Myocyte (in vitro differentiated cells): ENCODE measurements at regions not wholly inside any gene's neighbourhood (a gene's known extent, or its start where the extent isn't known, plus 50 kb on each side); places are given as distances from the start of the nearest gene placed in this dataset.
"Not testable (repeated sequence)": the region's sequence is repeated elsewhere in the genome, so short reads cannot be mapped to it uniquely, and the experiment has no call there.

Experiments used
- DNase-seq: peaks from one replicate; pipeline ENCODE4 v3.0.0-alpha.2; 2012; ENCODE audit warnings: low read depth

DNA sequence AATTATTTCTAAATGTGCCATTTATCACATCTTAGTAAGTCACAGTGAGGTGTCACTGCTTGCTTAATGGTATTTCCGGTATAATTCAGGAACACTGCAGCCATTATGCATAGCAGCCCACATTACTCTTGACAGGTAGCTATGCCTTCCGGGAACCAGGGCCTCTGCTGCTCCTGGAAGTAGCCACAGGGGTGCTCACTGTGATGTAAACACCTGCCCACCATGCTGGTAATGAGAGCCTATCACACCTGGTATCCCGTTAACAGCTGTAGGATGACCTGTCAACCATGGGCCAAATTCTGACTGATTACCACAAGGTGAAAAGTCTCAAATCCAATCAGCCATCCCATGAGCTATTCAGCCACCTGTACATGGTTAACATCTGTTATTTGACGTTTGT lies 647.0 kb upstream of the NXPH2 start:
- no peak for DNase-seq

DNA sequence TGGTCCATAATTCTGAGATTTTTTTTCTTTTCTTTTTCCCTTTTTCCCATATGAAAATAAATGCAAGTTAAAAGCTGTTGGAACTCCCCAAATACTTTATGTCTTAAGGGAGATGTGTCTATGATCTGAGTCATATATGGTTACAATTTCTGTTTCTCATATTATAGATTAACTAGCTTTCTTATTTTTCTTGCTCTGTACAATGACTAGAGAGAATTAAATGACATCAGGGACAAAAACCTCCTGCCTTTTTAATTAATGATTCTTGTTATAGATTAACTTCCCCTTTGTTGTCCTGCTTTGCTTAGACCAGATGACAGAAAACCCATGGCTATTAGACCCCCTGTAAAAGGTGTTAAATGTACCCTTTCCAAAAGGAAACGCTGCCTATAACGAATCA lies 643.9 kb upstream of the NXPH2 start:
- DNase-seq = no peak

DNA sequence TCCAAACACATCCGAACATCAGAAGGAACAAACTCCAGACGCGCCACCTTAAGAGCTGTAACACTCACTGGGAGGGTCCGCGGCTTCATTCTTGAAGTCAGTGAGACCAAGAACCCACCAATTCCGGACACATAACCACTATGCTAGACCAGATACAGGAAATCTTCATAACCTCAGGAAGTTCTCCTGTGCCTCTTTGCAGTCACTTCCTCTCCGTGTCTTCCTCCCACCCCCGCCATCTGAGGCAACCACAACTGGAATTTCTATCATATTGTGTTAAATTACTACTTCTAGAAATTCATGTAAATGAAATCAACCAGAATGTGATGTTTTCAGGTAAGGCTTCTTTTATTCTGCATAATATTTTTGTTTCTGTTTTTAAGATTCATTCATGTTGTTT lies 631.0 kb upstream of the NXPH2 start:
- DNase-seq = no peak

DNA sequence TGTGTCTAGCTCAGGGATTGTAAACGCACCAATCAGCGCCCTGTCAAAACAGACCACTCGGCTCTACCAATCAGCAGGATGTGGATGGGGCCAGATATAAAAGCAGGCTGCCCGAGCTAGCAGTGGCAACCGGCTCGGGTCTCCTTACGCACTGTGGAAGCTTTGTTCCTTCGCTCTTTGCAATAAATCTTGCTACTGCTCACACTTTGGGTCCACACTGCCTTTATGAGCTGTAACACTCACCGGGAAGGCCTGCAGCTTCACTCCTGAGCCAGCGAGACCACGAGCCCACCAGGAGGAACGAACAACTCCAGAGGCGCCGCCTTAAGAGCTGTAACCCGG lies 630.6 kb upstream of the NXPH2 start:
- DNase-seq = not testable (repeated sequence)

DNA sequence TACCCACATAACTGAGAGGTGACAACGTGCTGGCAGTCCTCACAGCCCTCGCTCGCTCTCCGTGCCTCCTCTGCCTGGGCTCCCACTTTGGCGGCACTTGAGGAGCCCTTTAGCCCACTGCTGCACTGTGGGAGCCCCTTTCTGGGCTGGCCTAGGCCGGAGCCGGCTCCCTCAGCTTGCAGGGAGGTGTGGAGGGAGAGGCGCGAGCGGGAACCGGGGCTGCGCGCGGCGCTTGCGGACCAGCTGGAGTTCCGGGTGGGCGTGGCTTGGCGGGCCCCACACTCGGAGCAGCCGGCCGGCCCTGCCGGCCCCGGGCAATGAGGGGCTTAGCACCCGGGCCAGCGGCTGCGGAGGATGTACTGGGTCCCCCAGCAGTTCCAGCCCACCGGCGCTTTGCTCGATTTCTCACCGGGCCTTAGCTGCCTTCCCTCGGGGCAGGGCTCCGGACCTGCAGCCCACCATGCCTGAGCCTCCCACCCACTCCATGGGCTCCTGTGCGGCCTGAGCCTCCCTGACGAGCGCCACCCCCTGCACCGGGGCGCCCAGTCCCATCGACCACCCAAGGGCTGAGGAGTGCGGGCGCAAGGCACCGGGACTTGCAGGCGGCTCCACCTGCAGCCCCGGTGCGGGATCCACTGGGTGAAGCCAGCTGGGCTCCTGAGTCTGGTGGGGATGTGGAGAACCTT lies 630.1 kb upstream of the NXPH2 start:
- not testable (repeated sequence) for DNase-seq

DNA sequence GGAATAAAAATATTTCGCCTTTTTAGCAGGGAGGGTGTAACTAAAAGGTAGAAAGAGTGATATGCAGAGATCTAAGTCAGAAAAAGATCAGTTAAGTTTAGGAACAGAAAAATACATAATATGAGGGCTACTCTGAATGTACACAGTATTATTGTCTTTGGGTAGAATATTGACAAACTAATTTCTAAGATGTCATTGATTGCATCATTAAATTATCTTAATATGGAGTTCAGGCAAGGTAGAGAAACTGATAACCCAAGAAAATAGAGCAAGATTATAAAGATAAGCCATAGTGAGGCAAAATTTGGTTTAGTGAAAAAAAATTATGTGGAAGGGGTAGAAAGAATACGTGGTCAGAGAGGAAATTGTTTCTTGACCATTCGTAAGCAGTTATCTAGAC lies 629.0 kb upstream of the NXPH2 start:
- no peak for DNase-seq

DNA sequence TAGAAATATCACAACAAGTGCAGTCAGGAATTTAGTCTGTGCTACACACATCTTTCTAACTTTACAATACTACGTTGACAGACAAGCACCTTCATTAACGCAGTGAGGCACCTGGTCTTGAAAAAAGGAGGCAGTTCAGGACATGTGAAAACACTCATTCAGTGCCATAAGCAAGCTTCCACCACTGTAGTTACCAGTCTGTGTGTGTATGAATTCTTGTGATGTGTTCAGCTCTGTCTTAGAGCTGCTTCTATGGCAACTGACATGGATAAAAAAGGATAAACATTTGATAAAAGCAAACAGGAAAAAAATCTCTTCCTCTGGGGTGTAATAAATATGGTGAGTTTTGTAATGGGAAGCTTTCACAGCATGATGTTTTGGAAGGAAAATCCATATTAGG lies 623.8 kb upstream of the NXPH2 start:
- no peak for DNase-seq

DNA sequence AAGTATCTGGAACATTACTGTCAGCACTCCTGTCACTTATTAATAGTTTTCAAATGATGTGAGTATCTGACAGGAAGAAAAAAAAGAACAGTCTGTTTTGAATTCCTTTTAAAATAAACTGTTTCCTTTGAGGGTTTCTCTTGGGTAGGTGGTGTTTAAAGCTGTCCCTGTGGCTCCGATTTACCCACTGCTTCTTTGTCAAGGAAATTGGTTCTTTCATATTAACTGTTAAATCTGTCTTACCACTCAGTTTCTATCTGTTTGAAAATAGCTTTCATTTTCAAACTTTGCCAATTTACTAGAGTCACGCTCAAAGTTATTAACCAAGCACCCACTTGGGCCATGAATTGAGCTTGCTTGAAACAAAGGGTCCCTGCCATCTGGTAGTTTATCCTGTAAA lies 614.6 kb upstream of the NXPH2 start:
- DNase-seq = no peak

DNA sequence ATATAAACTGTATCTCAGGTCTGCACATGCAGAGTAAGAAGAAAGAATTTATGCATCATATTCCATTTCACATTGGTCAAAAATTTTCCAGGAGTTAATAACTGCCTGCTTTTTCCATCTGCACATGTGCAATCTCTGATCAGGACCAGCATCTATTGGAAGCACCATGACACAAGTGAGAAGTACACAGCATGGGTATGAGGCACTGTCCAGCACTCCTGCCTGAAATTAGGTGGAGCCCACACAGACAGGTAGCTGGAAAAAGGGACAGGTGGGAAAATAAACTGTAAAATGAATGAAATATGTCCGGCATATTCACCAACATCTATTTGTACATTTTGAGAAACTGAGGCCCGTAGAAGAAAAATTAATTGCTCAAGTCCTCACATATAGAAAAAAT lies 609.2 kb upstream of the NXPH2 start:
- DNase-seq = no peak

DNA sequence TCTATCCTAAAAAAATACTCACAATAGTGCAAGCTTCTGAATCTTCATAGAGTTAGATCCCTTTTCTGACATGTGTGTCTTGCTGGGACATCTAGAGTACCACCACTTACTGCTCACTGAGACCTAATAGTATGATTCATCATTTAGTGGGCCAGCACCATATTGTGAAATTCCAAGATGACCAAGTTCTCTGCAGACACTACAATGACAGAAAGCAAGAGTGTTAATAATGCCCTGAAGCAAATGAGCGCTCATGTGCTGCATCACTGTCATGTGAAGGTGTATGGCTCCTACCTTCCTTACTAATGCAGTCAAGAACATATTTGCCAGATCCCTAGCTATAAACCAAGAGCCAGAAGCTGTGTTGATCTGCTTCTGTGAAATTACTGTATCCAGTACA lies 606.2 kb upstream of the NXPH2 start:
- no peak for DNase-seq

DNA sequence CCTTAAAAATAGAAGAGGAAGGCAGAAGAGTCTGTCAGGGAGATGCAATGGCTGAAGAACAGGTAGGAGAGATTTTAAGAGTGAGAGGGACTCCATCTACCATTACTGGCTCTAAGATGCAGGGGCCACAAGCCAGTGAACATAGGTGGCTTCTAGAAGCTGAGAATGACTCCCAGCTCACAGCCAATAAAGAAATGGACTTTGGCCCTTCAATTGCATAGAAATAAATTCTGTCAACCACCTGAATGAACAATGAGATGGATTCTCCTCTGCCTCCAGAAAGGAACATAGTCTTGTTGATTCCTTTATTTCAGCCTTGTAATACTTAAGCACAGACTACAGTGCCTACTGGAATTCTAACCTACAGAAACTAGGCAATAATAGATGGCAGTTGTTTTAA lies 603.3 kb upstream of the NXPH2 start:
- DNase-seq = no peak

DNA sequence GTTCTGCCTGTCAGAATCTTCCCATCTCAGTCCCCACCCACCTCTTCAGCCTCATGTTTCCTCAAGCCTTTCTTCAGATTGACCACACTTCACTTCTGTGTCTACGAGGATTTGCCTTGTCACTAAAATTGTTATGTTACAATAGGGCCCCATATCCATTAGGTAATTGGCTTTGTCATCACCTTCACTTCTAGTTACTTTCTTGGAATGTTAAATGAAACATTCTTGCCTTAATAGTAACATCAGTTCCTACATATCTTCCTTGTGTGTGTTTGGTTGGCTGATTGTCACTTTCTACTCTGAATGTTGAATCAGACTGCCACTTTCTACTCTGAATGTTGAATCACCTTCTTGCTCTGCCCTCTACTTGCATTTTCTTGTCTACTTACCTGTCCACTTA lies 599.9 kb upstream of the NXPH2 start:
- DNase-seq = no peak

DNA sequence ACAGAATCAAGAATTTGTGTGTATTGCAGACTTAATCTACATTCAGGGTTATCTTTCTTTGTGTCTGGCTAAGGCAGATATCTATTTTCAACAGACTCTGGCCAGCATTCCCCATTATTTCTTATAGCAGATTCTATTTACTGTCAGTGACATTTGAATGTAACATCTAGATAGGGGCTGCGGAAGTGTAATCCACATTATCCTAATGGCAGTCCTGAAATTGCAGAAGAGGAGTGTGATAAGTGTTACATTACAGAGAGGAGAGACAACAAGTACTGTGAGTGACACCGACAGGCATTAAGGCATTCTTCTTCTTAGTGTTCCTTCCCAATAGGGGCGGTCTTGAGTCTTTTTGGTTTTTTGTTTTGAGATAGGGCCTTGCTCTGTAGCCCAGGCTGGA lies 598.2 kb upstream of the NXPH2 start:
- DNase-seq = no peak

DNA sequence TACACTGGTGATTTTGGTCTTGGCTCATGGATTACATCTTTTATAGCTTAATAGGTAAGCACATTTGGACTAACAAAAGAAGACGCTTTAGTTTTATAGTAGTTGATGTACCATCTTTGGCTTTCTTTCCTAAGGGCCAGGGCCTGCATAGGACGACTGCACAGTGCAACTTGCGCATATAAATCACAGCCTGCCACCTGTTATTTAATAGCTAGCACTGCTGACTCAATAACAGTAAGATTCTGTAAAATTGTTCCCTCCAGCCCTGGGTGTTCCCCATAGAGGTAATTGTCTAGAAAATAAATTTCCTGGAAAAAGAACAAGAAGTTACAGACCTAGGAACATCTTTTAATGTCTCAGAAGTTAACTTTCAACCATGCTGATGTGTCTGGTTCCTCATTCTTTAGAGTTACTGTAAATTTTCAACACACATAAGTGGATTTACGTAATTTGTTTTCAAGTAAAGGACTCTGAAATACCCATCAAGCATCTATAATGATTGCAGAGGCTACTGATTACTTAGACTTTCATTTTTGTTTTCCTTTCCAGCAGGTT lies 594.2 kb upstream of the NXPH2 start:
- no peak for DNase-seq

DNA sequence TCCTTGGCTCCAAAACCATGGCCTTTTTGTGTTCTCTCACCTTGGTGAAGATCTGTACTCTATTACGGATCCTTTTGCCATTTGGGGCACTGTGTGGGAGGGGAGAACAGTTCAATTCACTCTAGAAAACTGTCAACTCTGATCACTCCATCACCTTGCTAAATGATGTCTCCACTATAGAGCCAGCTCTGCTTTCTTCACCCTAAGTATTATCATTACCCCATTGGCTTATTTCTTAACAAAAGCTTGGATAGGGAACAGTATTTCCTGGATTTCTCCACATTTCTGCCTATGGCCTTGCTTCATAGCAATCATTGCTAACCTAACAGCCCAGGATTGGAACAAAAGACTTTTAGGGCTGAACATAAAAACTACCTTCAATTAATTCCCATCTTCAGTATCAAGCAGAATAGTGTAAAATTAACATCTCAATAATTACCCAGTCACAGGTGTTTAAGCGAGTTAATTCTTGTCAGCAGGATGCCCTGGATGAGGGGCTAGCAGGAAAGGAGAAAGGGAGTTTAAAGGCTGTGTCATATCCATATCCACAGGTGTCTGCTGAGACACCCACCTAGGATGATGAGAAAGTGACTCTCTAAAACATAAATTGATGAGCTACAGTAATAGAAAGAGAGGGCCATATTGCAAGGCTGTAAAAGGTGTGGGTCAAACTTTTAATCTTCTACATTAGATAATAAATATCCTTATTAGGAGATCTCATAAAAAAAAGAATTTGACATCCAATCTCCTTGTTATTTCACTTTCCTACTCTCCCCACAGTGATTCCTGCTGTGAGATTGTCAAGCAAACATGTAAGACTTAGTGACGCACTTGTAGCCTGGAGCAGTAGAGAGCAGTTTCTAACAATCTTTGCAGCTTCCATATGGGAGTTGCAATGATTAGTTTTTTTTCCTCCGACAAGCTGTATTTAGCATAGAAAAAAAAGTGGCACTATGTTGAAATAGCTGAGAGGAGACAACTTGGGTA lies 589.5 kb upstream of the NXPH2 start:
- DNase-seq = no peak

DNA sequence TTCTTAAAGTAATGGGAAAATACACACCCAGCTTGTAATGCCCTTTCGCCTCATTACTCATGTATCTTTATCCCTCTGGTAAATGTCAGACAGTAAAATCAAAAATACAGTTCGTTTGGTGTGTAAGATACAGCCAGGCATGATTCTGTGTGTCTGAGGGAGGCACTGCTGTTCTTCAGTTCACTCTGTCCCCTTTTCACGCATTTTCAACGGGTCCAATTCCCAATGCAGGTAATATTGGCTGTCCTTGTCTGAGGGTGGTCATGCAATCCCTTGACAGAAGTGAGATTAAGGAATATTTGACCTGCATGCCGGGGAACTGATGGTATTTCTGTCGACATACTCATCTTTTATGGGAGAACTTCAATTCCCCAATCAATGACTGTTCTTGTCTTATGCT lies 587.2 kb upstream of the NXPH2 start:
- DNase-seq = no peak

DNA sequence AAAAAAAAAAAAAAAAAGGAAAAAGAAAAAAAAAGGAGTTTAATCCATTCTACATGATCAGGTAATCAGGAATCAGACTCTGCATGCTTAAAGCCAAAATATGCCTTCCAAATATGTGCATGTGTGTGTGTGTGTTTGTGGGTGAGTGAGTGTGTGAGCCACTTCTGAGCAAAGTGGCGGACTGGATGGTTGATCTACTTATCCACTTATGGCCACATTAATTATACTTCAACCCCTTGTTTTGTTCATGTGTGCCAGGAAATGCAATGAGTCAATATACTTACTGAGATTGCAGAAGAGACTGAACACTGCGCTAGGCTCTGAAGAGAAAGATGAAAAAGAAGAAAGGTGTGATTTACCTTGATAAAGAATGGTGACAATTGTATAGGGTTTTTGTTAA lies 586.5 kb upstream of the NXPH2 start:
- DNase-seq = no peak

DNA sequence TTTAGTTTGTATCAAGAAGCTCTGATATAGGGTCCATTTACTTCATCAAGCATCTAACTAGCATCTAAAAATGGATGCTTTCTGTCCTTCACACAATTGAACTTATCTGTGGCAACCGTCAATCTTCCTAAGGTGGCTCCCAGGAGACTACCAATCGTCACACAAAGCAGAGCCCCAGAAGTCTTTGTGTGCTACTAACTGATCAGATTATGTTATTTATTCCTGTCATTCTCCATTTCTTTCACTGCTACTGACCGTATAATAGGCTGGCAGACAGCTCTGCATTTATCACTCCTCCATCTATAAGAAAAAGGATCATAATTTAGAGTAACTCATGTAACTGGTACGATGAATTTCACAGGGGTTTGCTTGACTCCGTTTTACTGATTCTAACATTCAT lies 585.0 kb upstream of the NXPH2 start:
- no peak for DNase-seq

DNA sequence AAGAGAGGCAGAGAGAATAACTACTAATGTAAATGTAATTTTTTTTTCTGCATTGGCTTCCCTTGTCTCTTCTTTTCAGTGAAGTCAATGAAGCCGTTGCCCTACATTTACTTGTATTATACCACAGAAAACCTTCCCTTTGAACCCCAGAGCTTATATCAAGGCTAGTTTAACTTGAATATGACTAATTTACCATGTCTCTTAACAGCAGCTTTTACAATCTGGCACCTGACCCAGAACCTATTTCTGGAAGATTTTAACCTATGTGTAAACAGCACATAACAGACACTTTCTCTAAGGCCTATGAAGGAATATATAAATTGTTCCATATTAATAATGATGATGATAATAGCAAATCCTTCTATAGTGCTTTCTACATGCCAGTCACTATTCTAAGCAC lies 580.5 kb upstream of the NXPH2 start:
- no peak for DNase-seq

DNA sequence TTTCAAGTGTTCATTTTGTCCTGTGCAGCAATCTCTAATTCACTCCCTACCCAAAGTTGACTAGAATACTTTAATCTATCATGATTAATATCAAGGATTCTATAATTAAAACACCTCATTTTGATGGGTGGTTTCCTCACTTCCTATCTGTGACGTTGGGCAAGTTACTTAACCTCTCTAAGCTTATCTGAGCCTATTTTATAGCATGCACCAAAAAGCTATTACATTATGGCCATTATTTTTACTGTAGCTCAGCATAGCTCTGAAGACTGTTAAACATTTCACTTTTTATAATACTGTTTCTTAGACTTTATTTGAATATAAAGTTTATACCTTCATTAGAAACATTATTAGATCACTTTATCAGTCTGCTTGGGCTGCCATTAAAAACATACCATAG lies 579.6 kb upstream of the NXPH2 start:
- DNase-seq = no peak

DNA sequence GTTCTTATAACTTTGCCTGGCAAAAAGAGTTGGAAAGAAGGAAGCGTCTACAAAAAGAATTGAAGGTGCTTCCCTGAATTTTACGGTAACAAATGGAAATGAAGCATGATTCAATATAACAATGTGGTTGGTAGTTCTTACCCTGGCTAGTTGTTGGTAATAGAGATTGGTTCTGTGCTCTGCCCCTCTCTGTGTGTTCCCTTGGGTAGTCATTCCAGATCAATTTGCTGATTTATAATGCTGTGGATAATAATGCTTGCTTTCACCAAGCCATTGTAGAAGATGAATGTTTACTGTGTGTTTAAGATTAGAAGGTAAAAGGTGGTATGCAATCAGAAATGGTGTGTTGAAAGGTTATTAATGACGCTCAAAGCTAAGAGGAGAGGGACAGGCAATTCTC lies 577.8 kb upstream of the NXPH2 start:
- no peak for DNase-seq

DNA sequence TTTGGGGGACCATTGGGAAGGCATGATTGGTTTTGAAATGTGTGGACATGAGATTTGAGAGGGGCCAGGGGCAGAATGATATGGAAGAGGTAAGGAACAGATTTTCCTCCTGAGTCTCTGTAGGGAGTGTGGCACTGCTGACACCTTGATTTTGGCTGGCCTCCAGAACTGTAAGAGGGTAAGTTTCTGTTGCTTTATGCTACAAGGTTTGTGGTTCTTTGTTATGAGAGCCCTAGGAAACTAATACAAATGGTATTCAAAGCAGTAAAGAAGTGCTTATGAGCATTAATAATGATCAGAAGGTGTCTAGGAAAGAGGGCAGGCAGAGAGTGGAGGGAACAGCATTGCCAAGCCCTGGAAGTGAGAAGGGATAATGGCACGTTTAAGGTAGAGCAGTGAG lies 574.3 kb upstream of the NXPH2 start:
- no peak for DNase-seq

DNA sequence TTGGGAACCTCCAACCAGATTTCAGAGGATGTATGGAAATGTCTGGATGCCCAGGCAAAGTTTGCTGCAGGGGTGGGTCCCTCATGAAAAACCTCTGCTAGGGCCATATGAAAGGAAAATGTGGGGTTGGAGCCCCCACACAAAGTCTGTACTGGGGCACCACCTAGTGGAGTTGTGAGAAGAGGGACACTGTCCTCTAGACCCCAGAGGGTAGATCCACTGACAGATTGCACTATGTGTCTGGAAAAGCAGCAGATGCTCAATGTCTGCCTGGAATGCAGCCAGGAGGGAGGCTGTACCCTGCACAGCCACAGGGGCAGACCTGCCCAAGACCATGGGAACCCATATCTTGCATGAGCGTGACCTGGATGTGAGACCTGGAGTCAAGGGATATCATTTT lies 573.7 kb upstream of the NXPH2 start:
- DNase-seq = no peak
